ENCODE measurements at regions not wholly inside any gene's neighbourhood (a gene's known extent, or its start where the extent isn't known, plus 50 kb on each side); places are given as distances from the start of the nearest gene placed in this dataset.

DNA sequence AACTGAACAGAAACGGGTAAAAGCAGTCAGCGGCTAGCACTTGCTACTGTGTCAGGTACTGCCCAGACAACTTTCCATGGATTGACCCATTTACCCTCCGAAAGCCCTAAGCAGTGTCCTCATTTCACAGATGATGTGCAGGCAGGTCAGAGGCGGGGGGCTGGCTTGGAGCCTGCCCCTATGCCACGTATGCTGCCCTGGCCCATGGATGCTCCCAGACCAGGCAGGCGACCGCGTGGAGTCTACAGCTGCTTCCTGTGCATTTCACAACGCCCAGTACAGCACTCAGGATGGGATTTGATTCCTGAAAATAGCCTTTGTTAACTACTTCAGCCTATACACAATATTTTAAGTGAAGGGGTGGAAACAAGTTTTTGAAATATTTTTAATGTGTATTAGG, 202.9 kb downstream of the NXNL2 start:
- TF ChIP-seq POLR2A (IDR thresholded peaks at IDR 0.05) (no peak), POLR2AphosphoS5 (IDR thresholded peaks at IDR 0.05) (no peak)
- TF ChIP-seq, protein P1, sequence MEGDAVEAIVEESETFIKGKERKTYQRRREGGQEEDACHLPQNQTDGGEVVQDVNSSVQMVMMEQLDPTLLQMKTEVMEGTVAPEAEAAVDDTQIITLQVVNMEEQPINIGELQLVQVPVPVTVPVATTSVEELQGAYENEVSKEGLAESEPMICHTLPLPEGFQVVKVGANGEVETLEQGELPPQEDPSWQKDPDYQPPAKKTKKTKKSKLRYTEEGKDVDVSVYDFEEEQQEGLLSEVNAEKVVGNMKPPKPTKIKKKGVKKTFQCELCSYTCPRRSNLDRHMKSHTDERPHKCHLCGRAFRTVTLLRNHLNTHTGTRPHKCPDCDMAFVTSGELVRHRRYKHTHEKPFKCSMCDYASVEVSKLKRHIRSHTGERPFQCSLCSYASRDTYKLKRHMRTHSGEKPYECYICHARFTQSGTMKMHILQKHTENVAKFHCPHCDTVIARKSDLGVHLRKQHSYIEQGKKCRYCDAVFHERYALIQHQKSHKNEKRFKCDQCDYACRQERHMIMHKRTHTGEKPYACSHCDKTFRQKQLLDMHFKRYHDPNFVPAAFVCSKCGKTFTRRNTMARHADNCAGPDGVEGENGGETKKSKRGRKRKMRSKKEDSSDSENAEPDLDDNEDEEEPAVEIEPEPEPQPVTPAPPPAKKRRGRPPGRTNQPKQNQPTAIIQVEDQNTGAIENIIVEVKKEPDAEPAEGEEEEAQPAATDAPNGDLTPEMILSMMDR (IDR thresholded peaks at IDR 0.05 in 8 of 11, conservative IDR thresholded peaks at IDR 0.05 in 3 of 11): no peak

Measured in spleen (tissue), 7 donors.